SK-N-SH (cell line): ENCODE measurements at regions not wholly inside any gene's neighbourhood (a gene's known extent, or its start where the extent isn't known, plus 50 kb on each side); places are given as distances from the start of the nearest gene placed in this dataset.

ENCODE experiments used
- CTCF ChIA-PET: fragments of 300-600, 350-600 bp; formaldehyde crosslinking; extraction: SDS; loops from one replicate; lab custom pipeline; 2021; lab: Yijun Ruan, JAX
- POLR2A ChIA-PET: fragments of 350-600 bp; sonication (Branson Sonifier 250); formaldehyde crosslinking; extraction: SDS; loops from one replicate; lab custom pipeline; 2020; ENCODE audit warnings: antibody characterized with exemption, inconsistent platforms; lab: Yijun Ruan, JAX
- DNase-seq: peaks from one replicate; pipeline ENCODE4 v3.0.0; 2012
- H2AFZ ChIP-seq: fragments of 200-600 bp; sonication (generic); 2 replicates; pipeline ENCODE4 v1.8.1; 2016; ENCODE audit warnings: antibody characterized with exemption, mild to moderate bottlenecking, low read depth
- H3F3A ChIP-seq: fragments of 200-600 bp; sonication (generic); replicated peaks from 2 replicates; pipeline ENCODE3; 2016; ENCODE audit warnings: antibody characterized with exemption, mild to moderate bottlenecking; ENCODE audit not compliant: insufficient read depth
- H3K27ac ChIP-seq, 2 experiments: fragments of 200-500 bp in 1 of 2; fragments of 200-600 bp in 1 of 2; sonication (Bioruptor generic) in 1 of 2; sonication (generic), shearing (Covaris generic) in 1 of 2; 2 replicates each; pipeline versions ENCODE4 v1.5.1 to v1.6.1; 2014 to 2016; ENCODE audit warnings: low read depth in 2 of 2, inconsistent platforms in 1 of 2, low read length in 1 of 2, mild to moderate bottlenecking in 1 of 2, mixed read lengths in 1 of 2
- H3K27me3 ChIP-seq: fragments of 200-600 bp; sonication (generic), shearing (Covaris generic); 2 replicates; pipeline ENCODE4 v1.6.1; 2016; ENCODE audit warnings: mixed run types; ENCODE audit not compliant: insufficient read depth
- H3K36me3 ChIP-seq, 2 experiments: fragments of 200-500 bp in 1 of 2; fragments of 200-600 bp in 1 of 2; sonication (Bioruptor generic) in 1 of 2; sonication (generic) in 1 of 2; replicated peaks in 1 of 2; 2 replicates each; pipeline versions ENCODE3 to v1.5.1; 2014 to 2016; ENCODE audit warnings: low read length in 1 of 2, mild to moderate bottlenecking in 1 of 2; ENCODE audit not compliant: insufficient read depth in 2 of 2, control insufficient read depth in 1 of 2
- H3K4me1 ChIP-seq, 2 experiments: fragments of 200-500 bp in 1 of 2; fragments of 200-600 bp in 1 of 2; sonication (Bioruptor generic) in 1 of 2; sonication (generic), shearing (Covaris generic) in 1 of 2; 2 replicates each; pipeline versions ENCODE4 v1.5.1 to v1.6.1; 2014 to 2016; ENCODE audit warnings: low read depth in 1 of 2, low read length in 1 of 2, mixed run types in 1 of 2; ENCODE audit not compliant: insufficient read depth in 2 of 2, control insufficient read depth in 1 of 2
- H3K4me2 ChIP-seq: fragments of 200-600 bp; sonication (generic), shearing (Covaris generic); 2 replicates; pipeline ENCODE4 v1.6.1; 2017; ENCODE audit warnings: mixed run types
- H3K4me3 ChIP-seq, 2 experiments: fragments of 200-500 bp in 1 of 2; fragments of 200-600 bp in 1 of 2; sonication (Bioruptor generic) in 1 of 2; sonication (generic), shearing (Covaris generic) in 1 of 2; 2 replicates each; pipeline versions ENCODE4 v1.5.1 to v1.8.1; 2014 to 2016; ENCODE audit warnings: low read depth in 2 of 2, inconsistent platforms in 1 of 2, low read length in 1 of 2, mild to moderate bottlenecking in 1 of 2, mixed read lengths in 1 of 2, moderate library complexity in 1 of 2
- H3K79me2 ChIP-seq: fragments of 200-600 bp; sonication (generic); 2 replicates; pipeline ENCODE4 v1.8.1; 2017; ENCODE audit warnings: mild to moderate bottlenecking; ENCODE audit not compliant: insufficient read depth
- H3K9ac ChIP-seq: fragments of 200-600 bp; sonication (generic); 2 replicates; pipeline ENCODE4 v1.6.1; 2017; ENCODE audit warnings: mixed run types
- H3K9me2 ChIP-seq: fragments of 200-600 bp; sonication (generic); 2 replicates; pipeline ENCODE4 v1.6.1; 2017; ENCODE audit warnings: mixed run types
- H3K9me3 ChIP-seq: fragments of 200-600 bp; sonication (generic); 2 replicates; pipeline ENCODE4 v1.6.1; 2017; ENCODE audit warnings: mixed run types, mild to moderate bottlenecking, moderate library complexity
- H4K20me1 ChIP-seq: fragments of 200-600 bp; sonication (generic); 2 replicates; pipeline ENCODE4 v1.6.1; 2017; ENCODE audit warnings: mild to moderate bottlenecking, mixed run types; ENCODE audit not compliant: insufficient read depth
- CHD2 ChIP-seq: fragments of 150-350 bp; IDR thresholded peaks from 2 replicates; pipeline ENCODE4 v1.6.1; 2018; ENCODE audit warnings: low read length; ENCODE audit not compliant: partially characterized antibody
- ELF1 ChIP-seq: IDR thresholded peaks from 2 replicates; pipeline ENCODE4 v1.4.0; 2012
- EP300 ChIP-seq, 2 experiments: IDR thresholded peaks; 2 replicates each; pipeline versions ENCODE4 v1.4.0 to v1.6.1; 2012; ENCODE audit warnings: borderline replicate concordance in 1 of 2, low read depth in 1 of 2, low read length in 1 of 2
- GATA2 ChIP-seq: sonication (generic); formaldehyde crosslinking; IDR thresholded peaks from 2 replicates; pipeline ENCODE4 v1.5.0; 2020; ENCODE audit warnings: mild to moderate bottlenecking, missing genetic modification reagents
- IRF3 ChIP-seq: fragments of 150-350 bp; IDR thresholded peaks from 2 replicates; pipeline ENCODE4 v1.6.1; 2016; ENCODE audit warnings: mild to moderate bottlenecking, low read depth, low read length
- JUND ChIP-seq: IDR thresholded peaks from 2 replicates; pipeline ENCODE4 v1.4.0; 2012
- MAX ChIP-seq: IDR thresholded peaks from 2 replicates; pipeline ENCODE4 v1.4.0; 2012; ENCODE audit warnings: low read depth
- MEF2A ChIP-seq: IDR thresholded peaks from 2 replicates; pipeline ENCODE4 v1.4.0; 2012; ENCODE audit warnings: low read depth, borderline replicate concordance
- PBX3 ChIP-seq: IDR thresholded peaks from 2 replicates; pipeline ENCODE4; 2012
- RAD21 ChIP-seq: IDR thresholded peaks from 2 replicates; pipeline ENCODE4 v1.6.1; 2012; ENCODE audit warnings: mild to moderate bottlenecking, low read length
- RCOR1 ChIP-seq: fragments of 150-350 bp; IDR thresholded peaks from 2 replicates; pipeline ENCODE4 v1.6.1; 2017; ENCODE audit warnings: antibody characterized with exemption, low read length
- REST ChIP-seq: IDR thresholded peaks from 2 replicates; pipeline ENCODE4 v1.6.1; 2012; ENCODE audit warnings: mild to moderate bottlenecking, low read depth, low read length, moderate library complexity
- SIN3A ChIP-seq: IDR thresholded peaks from 2 replicates; pipeline ENCODE4 v1.6.1; 2012; ENCODE audit warnings: low read depth, mild to moderate bottlenecking, low read length, moderate library complexity, borderline replicate concordance
- WGBS: methylation state at CpG from one replicate; pipeline ENCODE4 v1.1.6; 2017; ENCODE audit warnings: low lambda C conversion rate; 5-methylcytosine and 5-hydroxymethylcytosine counted together
- TF ChIP-seq, protein P1 (sequence below): fragments of 200-600 bp; sonication (generic); IDR thresholded peaks from 2 replicates; pipeline ENCODE4 v1.6.1; 2017; ENCODE audit warnings: antibody characterized with exemption, mild to moderate bottlenecking, moderate library complexity

DNA sequence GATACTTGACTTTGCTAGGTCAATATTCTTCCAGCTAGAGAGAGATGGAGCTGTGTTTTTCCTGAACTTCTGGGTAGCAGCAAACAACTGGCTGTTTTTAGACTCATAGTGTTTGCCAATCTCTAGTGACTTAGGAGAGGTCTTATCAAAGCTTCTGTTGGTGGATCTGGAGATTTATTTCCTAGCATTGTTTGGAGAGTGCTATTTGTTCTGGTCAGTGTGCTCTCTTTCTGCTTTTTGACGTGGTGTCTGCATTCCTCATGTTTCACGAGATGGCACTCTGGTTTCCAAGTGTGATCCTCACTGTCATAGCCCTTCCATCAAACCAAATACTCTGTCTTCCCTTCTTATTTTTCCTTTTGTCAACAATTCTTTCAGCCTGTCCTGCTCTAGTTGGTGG, 88.6 kb upstream of the DAZL start:
- Histone ChIP-seq H4K20me1 (no peaks in the 10 kb centered on the region), H2AFZ (no peak overlapping the region), H3K4me2 (no peak overlapping the region), H3K9me2 (no peaks in the 10 kb centered on the region), H3K9ac (no peak overlapping the region), H3K4me3 (no peak overlapping the region), H3K36me3 (no peaks in the 10 kb centered on the region), H3K4me1 (no peaks in the 10 kb centered on the region), H3K27me3 (no peaks in the 10 kb centered on the region), H3F3A (no peaks in the 10 kb centered on the region), H3K79me2 (no peaks in the 10 kb centered on the region), H3K27ac (no peak overlapping the region), H3K9me3 (no peaks in the 10 kb centered on the region)
- CTCF ChIA-PET = interaction anchor here (0.5 to 1.6 kb wide), 3 partner anchors 93 to 541 kb away, joined by 3 read pairs; no protein-coding TSS in a partner anchor
- POLR2A ChIA-PET = interaction anchor here (0.6 kb wide), 1 partner anchor 23 kb away, joined by 3 read pairs; no protein-coding TSS in a partner anchor
- WGBS = 61% methylated on average over 2 of the region's 2 CpGs
- no peak for DNase-seq
- TF ChIP-seq, protein P1, sequence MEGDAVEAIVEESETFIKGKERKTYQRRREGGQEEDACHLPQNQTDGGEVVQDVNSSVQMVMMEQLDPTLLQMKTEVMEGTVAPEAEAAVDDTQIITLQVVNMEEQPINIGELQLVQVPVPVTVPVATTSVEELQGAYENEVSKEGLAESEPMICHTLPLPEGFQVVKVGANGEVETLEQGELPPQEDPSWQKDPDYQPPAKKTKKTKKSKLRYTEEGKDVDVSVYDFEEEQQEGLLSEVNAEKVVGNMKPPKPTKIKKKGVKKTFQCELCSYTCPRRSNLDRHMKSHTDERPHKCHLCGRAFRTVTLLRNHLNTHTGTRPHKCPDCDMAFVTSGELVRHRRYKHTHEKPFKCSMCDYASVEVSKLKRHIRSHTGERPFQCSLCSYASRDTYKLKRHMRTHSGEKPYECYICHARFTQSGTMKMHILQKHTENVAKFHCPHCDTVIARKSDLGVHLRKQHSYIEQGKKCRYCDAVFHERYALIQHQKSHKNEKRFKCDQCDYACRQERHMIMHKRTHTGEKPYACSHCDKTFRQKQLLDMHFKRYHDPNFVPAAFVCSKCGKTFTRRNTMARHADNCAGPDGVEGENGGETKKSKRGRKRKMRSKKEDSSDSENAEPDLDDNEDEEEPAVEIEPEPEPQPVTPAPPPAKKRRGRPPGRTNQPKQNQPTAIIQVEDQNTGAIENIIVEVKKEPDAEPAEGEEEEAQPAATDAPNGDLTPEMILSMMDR = no peak
- no peak for TF ChIP-seq PBX3

- Histone ChIP-seq H3K9ac (no peak overlapping the region), H3K4me2 (no peak overlapping the region), H3K36me3 (no peaks in the 10 kb centered on the region), H3K27ac (no peak overlapping the region), H3F3A (no peaks in the 10 kb centered on the region), H4K20me1 (no peaks in the 10 kb centered on the region), H3K9me3 (no peaks in the 10 kb centered on the region), H3K9me2 (no peaks in the 10 kb centered on the region), H3K27me3 (no peaks in the 10 kb centered on the region), H3K4me1 (no peaks in the 10 kb centered on the region), H3K4me3 (no peak overlapping the region), H2AFZ (no peak overlapping the region), H3K79me2 (no peaks in the 10 kb centered on the region)
- ChIA-PET POLR2A (no interaction called here), CTCF (no interaction called here)
- WGBS = 32% methylated on average over 4 of the region's 4 CpGs
- DNase-seq = no peak
- no peak for TF ChIP-seq IRF3
- TF ChIP-seq MEF2A = no peak
- no peak for TF ChIP-seq CHD2
- TF ChIP-seq REST = no peak
- TF ChIP-seq GATA2 (CRISPR knock-in tag) = no peak
- TF ChIP-seq SIN3A = no peak
- TF ChIP-seq JUND = no peak
- TF ChIP-seq EP300 (IDR thresholded peaks at IDR 0.05; ENCODE audit: borderline replicate concordance in 1 of 2, low read depth in 1 of 2, low read length in 1 of 2) = no peak
- TF ChIP-seq RAD21 = no peak
- no peak for TF ChIP-seq ELF1
- TF ChIP-seq RCOR1 = no peak
- TF ChIP-seq MAX = no peak
Measured at GRCh38 chr3:16695710-16696109, 90.5 kb upstream of the DAZL start.
